22Rv1 (cell line): ENCODE measurements at regions not wholly inside any gene's neighbourhood (a gene's known extent, or its start where the extent isn't known, plus 50 kb on each side); places are given as distances from the start of the nearest gene placed in this dataset.

Source experiments
- CTCF ChIP-seq: fragments of 450-650 bp; IDR thresholded peaks from 2 replicates; pipeline ENCODE4 v1.5.1; 2017; ENCODE audit warnings: mild to moderate bottlenecking
- ZFX ChIP-seq: fragments of 450-650 bp; IDR thresholded peaks from 2 replicates; pipeline ENCODE4 v1.6.1; 2017; ENCODE audit warnings: antibody characterized with exemption, borderline replicate concordance

GRCh38 chr21:14734833-14735232 lies 188.7 kb upstream of the SAMSN1 start:
- TF ChIP-seq CTCF = no peak
- no peak for TF ChIP-seq ZFX
